ENCODE measurements at regions not wholly inside any gene's neighbourhood (a gene's known extent, or its start where the extent isn't known, plus 50 kb on each side); places are given as distances from the start of the nearest gene placed in this dataset.
"Not testable (repeated sequence)": the region's sequence is repeated elsewhere in the genome, so short reads cannot be mapped to it uniquely, and the experiment has no call there.

GRCh38 chr5:102664616-102665335, 90.3 kb upstream of the PAM start:
- no peak for DNase-seq (ENCODE audit: low spot score)

- no peak for DNase-seq (ENCODE audit: low spot score)
Measured at GRCh38 chr5:102666164-102666946, 88.8 kb upstream of the PAM start.

GRCh38 chr5:102668220-102668932, 86.7 kb upstream of the PAM start:
- DNase-seq (ENCODE audit: low spot score): no peak

GRCh38 chr5:102670224-102670836, 84.8 kb upstream of the PAM start:
- peak; percentile 63 for DNase-seq (ENCODE audit: low spot score)

- not testable (repeated sequence) for DNase-seq (ENCODE audit: low spot score)
Measured at GRCh38 chr5:102671033-102671734, 83.9 kb upstream of the PAM start.

GRCh38 chr5:102678267-102679058, 76.6 kb upstream of the PAM start:
- DNase-seq (ENCODE audit: low spot score): peak; percentile 43

GRCh38 chr5:102681403-102681983, 73.6 kb upstream of the PAM start:
- DNase-seq (ENCODE audit: low spot score): peak; percentile 79

GRCh38 chr5:102682101-102682647, 72.9 kb upstream of the PAM start:
- no peak for DNase-seq (ENCODE audit: low spot score)

- DNase-seq (ENCODE audit: low spot score): not testable (repeated sequence)
Measured at GRCh38 chr5:102688076-102688475, 67.0 kb upstream of the PAM start.

- DNase-seq (ENCODE audit: low spot score): not testable (repeated sequence)
Measured at GRCh38 chr5:102688581-102689342, 66.3 kb upstream of the PAM start.

GRCh38 chr5:102690910-102691309, 64.2 kb upstream of the PAM start:
- no peak for DNase-seq (ENCODE audit: low spot score)

GRCh38 chr5:102691434-102691833, 63.7 kb upstream of the PAM start:
- DNase-seq (ENCODE audit: low spot score): no peak

- no peak for DNase-seq (ENCODE audit: low spot score)
Measured at GRCh38 chr5:102700120-102700831, 54.8 kb upstream of the PAM start.

- DNase-seq (ENCODE audit: low spot score): no peak
Measured at GRCh38 chr5:102700916-102701315, 54.2 kb upstream of the PAM start.

- DNase-seq (ENCODE audit: low spot score): no peak
Measured at GRCh38 chr5:102701748-102702147, 53.4 kb upstream of the PAM start.
